ENCODE measurements at regions not wholly inside any gene's neighbourhood (a gene's known extent, or its start where the extent isn't known, plus 50 kb on each side); places are given as distances from the start of the nearest gene placed in this dataset.

- no peak for TF ChIP-seq POLR2A (IDR thresholded peaks at IDR 0.05; ENCODE audit: low read length)
- TF ChIP-seq GATA1 (IDR thresholded peaks at IDR 0.05; ENCODE audit: low read depth, low read length): no peak
Measured at GRCh38 chr6:26312501-26313397, 52.2 kb upstream of the BTN3A2 start.
